ENCODE measurements at regions not wholly inside any gene's neighbourhood (a gene's known extent, or its start where the extent isn't known, plus 50 kb on each side); places are given as distances from the start of the nearest gene placed in this dataset.

GRCh38 chr2:118177318-118177717 is 89.0 kb downstream of the INSIG2 start:
- no peak for DNase-seq

- DNase-seq = peak in 1 of 5 experiments; percentile 16
Measured at GRCh38 chr2:118176601-118177000, 88.3 kb downstream of the INSIG2 start.

- no peak for DNase-seq
Measured at GRCh38 chr2:118171546-118171945, 83.3 kb downstream of the INSIG2 start.

- DNase-seq = peak in 1 of 5 experiments; percentile 39
Measured at GRCh38 chr2:118169359-118170005, 81.2 kb downstream of the INSIG2 start.

- DNase-seq = no peak
Measured at GRCh38 chr2:118168615-118169014, 80.3 kb downstream of the INSIG2 start.

GRCh38 chr2:118167026-118167425 is 78.8 kb downstream of the INSIG2 start:
- DNase-seq = no peak

GRCh38 chr2:118166242-118166641 is 78.0 kb downstream of the INSIG2 start:
- DNase-seq = no peak

- DNase-seq = no peak
Measured at GRCh38 chr2:118165595-118165994, 77.3 kb downstream of the INSIG2 start.

Measured in T-helper 2 cell (primary cell).